Iris pigment epithelial cell (primary cell): ENCODE measurements at regions not wholly inside any gene's neighbourhood (a gene's known extent, or its start where the extent isn't known, plus 50 kb on each side); places are given as distances from the start of the nearest gene placed in this dataset.

Experiments used
- DNase-seq: peaks from one replicate; pipeline ENCODE4 v3.0.0-alpha.2; 2011; ENCODE audit warnings: low read depth

DNA sequence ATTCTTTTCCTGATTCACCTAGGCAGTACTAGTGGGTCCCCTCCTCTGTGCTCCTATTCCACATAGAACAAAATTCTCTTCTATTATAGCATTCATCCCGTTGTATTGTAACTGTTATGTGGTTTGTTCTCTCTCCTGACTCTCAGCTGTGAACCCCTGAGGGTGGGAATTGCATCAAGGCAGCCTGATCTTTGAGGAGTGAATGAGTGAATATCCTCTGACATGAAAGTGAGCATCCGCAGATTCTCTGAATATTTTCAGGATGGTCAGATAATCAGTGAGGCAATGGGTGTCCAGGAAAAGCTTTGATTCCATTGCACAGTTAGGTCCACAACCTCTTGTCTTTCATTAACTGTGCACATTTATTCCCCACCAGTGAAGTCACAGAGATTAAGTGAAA lies 67.6 kb upstream of the SLC22A23 start:
- no peak for DNase-seq

DNA sequence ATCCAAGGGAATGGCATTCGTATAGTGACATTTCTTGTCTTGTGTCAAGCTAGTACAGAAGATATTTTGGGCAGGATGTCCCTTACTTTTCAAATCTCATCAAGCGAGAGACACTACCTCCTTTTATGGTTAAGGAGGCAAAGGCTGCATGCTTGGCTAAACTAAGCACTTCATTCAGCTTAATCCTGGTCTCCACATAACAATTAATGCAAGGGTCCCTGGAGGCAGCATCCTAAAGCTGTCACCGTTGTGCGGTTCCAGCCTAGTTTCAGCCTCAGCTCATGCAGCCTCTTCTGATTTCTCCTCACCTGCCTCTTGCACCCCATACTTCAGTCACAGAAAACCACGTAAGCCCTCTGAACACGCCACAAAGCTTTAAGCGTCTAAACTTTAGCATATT lies 67.1 kb upstream of the SLC22A23 start:
- DNase-seq: no peak

DNA sequence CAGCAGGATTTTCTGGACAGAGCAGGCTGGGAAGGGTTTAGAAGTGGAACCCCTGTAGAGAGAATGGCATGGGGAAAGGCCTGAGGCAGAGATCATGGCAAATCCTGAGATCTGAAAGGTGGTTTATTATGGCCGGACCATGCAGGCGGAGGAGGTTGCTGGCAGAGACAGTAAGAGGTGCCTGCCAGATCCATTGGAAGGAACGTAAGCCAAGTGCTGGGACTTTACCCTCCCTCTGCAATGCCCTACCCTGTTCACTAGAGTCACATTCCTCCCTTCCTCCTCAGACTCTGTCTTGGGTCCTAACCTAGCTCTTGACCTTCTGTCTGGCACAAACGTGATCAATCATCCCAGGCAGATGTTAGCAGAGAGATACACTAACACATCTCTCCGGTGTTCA lies 66.4 kb upstream of the SLC22A23 start:
- no peak for DNase-seq

DNA sequence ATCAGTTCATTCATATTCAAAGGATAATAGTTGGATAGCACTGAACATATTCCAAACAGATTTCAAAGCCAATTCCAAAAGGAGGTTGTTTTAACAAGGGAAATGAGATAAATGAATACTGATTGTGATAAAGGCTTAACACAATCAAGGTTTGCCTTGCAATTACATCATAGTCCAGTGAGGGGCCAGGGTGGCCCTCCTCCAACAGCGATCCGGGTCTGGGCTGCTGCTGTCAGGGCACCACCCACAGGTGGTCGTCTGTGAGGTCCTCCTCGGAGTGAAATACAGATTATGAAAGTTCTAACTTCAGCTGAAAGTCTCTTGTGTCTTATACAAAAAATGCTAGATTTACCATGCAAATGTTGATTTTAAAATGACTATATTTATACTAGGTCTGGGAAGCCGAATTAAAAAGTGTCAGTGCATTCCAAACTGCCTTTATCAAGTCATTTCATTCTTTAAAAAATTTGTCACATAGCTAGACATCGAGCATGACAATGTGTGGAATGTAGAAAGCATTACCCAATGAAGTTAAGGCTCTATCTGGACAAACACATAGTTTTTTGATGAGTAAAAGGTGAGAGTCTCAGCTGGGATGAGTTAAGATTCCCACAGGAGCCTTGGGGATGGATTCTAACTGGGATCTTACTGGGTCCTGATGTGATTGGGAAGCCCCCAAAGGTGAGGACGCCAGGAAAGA lies 65.9 kb upstream of the SLC22A23 start:
- peak; percentile 40 for DNase-seq

DNA sequence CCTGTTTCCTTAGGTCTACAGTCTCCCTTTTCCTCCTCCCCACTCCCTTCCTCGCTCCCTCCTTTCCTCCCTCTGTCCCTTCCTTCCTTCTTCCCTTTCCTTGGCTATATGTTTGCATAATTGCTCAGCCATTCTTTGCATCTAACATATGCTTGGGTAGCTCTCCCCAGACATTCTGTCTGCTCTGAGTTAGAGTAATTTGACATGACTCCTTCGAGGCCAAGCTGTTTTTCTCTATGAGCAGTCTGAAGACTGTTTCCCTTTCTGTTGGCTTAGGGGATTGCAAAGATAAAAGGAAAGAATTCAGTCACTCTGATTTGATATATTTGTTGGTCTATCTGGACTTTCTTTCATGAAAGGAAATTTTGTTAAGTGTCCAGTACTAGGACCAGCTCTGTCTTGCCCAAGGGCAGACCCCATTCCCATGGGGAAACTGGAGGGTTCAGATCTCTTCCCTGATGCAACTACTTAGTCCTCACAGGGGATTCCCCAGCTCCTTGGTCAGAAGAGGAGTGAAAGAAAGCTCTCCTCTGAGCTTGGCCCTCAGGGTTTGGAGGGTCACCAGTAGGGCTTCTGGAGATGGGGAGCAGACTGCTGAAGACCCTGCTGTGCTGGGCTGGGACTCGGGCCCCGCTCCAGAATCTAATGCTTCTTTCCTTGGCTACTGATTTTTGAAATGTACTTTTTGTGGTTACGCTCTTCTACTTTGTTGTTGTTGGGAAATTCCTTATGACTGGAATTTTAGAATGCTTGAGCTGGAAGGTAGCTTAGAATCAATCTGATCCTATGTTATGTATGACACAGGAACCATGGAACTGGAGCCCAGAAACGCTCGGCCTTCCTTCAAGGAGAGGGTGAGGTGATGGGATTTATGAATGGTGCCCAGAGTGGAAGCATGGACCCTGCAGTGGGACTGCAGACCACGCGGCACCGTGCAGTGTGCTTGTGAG lies 63.7 kb upstream of the SLC22A23 start:
- DNase-seq: no peak

DNA sequence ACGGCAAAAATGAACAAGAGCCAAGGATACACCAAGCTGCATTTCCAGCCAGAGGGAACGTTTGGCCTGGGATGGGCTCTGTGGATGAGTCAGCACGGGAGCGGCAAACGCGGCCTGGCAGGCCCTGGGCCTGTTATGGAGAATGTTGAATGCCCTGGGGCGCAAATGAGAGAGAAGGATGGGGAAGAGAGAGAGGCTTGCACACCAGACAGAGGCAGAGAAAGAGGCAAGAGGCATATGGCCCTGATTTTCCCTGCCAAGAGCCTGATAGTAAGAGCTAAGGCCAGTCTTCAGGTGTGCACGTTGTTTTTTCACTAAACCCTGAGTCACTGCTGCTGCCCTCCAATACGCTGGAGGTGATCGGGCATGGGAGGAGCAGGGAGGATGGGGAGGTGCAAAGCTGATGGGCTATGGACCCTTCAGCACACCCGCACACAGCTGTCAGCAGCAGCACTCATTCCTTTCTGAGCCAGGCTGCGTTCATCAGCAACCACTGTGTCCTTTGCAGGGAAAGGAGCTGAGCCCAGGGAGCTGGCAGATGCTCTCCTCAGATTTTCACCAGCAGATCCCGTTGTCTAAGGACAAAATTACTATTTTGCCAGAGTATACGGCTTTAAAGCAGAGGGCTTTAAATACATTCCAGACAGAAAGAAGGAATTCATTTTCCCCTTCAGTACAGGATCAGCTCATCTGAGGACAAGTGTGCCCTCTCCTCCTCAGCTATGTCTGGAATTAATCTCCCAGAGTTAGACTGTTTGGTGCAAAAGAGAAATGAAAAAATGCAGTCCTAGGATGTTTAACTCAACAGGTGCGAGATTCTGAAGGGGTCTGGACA lies 61.7 kb upstream of the SLC22A23 start:
- DNase-seq: peak; percentile 61

DNA sequence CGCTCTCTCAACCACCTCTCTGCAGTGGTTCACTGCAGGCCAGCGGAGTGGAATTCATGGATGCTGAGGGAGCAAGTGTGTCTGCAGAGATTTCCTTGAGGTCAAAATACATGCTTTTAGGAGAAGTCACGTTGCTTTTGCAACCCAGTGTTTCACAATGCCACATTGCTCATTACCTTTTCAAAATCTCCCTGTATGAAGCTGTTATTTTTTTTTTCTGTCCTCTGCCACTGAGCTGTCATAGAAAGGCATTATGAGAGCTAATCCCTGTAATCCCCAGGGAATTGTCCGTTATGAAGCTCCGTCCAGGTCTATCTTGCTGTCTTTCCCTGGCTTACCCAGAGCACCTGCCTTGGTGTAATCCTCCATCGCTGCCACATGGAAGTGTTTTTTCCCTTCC lies 60.5 kb upstream of the SLC22A23 start:
- peak; percentile 95 for DNase-seq

DNA sequence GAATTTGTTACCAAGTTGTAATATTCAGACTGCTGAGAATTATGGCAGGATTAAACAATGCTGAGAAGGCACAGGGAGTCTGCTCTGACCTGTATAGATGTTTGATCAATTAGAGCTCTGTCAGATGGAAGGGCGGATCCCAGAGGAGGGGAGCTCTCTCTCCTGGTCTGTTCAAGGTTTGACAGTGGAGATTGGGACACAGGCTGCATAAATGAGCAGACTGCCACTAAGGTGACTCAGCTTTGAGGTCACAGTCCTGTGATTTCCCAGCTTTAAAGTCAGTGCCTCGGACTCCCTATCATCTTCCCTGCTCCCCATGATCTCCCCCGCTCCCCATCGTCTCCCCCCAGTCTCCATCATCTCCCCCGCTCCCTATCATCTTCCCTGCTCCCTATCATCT lies 59.2 kb upstream of the SLC22A23 start:
- no peak for DNase-seq

DNA sequence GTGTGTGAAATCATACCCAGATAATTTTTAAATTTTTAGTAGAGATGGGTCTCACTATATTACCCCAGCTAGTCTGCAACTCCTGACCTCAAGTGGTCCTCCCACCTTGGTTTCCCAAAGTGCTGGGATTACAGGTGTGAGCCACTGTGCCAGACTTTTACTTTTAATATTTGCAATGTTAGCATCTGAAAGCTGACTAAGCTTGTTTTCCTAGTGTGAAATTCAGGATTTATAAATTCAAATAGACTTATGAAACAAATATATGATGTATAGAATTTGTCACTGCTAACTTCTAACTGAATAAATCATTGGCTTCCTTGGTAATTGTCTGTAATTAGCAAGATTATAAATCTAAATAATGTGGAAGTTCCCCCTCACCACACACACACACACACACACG lies 58.8 kb upstream of the SLC22A23 start:
- no peak for DNase-seq

DNA sequence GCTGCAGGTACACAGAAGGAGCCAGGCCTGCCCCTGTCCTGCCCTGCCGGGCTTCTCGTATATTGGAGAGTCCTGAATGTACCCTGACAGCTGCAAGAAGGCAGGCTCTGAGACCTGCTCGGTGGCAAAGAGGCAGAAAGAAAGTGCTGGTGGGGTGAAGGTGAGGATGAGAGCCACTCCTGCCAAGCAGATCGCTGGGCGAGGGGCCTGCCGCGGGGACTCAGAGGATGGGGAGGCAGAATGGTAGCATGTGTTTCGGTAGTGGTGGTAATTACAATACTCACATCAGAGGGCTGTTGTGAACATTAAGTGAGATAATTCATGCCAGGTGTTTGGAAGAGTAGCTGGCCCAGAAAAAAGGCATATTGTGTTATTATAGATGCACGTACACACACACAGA lies 56.6 kb upstream of the SLC22A23 start:
- DNase-seq: no peak

DNA sequence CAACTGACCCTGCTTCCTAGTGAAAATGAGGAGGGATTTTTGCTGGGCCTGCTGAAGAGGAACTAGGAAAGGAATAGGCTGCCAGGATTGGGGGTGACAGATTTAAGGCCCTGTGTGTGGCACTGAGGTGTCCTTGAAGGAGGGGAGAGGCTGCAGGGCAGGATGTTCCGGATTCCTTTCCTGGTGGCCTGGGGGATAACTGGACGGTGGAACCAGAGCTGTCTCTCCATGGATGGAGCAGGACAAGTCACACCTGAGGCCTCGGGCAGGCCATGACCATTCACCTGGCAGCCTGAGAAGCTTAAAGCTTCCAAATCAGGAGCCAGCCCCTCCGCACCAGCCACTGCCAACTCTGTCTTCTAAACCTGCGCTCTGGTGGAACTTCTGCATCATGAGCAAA lies 56.0 kb upstream of the SLC22A23 start:
- DNase-seq: no peak

DNA sequence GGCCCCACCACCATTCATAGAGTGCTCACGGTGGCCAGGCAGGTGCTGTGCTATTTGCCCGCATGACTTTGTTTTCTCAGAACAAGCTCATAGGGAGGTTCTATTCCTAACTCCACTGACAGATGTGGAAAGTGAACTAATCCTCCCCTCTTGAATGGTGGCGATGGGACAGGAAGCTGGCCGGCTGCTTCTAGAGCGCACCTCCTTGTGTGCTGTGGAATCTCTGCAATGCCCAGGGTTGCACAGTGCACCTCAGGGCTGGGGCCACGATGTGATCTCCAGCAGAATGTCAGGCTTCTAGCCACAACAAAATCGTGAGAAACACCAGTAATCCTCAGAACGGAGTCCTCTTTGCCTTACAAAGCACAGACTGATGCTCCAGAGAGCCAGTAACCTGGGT lies 53.8 kb upstream of the SLC22A23 start:
- no peak for DNase-seq

DNA sequence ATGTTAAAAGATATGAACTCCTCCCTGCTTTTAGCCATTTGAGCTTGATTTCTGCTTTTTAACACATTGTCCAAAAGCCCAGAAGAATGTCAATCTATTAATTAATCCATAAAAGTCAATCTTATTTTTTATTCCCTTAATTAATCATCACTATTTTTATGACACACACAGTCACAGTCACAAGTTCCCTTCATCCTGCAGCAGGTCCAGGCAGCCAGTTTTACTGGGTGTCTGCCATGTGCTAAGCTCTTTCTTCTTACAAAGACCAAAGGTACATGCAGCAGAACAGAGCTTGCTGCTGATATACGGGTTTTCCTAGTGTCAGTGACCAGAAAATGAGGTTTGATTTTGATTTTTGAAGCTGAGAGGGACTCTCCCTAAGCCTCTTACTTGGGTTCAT lies 53.3 kb upstream of the SLC22A23 start:
- DNase-seq: no peak

DNA sequence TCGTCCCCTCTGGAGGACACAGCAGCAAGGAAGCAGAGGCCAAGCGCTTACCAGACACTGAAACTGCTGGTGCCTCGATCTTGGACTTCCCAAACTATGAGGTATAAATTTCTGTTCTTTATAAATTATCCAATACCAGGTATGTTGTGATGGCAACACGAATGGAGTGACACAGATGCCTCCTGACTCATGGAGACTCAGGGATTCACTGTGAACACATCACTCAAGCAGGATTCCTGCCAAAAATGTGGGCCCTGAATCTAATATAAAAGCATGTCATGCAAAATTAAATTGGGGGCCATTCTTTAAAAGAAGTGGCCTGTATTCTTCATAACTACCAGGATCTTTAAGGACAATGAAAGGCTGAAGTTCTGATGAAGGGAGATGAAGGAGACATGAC lies 52.5 kb upstream of the SLC22A23 start:
- peak; percentile 51 for DNase-seq

DNA sequence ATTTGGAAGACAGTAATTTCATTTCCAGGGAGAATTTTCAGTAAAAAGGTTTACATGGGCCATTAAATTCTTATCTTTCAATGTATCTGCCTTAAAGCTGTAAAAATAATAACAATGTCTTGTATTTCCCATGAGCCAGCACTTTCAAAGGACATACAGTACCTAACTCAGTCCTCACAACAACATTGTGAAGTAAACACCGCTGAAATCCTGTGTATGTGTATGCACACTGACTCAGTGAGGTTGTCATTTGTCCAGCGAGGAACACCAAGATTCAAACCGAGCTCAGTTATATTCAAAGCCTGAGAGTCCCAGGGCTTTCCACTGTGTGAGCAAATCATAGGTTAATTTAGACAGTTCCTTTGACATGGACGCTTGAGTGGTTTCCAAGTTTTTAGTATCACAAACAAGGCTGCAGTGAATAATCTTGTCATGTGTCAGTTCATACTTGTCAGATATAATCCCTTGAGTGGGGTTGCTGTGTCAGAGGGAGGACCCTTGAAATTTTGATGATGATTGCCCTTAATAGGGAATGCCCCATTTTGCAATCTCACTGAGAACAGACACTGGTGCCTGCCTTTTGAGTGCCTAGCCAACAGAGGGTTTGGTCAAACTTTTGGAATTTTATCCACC lies 50.0 kb upstream of the SLC22A23 start:
- DNase-seq: peak; percentile 90
